ENCODE measurements at regions not wholly inside any gene's neighbourhood (a gene's known extent, or its start where the extent isn't known, plus 50 kb on each side); places are given as distances from the start of the nearest gene placed in this dataset.

DNA sequence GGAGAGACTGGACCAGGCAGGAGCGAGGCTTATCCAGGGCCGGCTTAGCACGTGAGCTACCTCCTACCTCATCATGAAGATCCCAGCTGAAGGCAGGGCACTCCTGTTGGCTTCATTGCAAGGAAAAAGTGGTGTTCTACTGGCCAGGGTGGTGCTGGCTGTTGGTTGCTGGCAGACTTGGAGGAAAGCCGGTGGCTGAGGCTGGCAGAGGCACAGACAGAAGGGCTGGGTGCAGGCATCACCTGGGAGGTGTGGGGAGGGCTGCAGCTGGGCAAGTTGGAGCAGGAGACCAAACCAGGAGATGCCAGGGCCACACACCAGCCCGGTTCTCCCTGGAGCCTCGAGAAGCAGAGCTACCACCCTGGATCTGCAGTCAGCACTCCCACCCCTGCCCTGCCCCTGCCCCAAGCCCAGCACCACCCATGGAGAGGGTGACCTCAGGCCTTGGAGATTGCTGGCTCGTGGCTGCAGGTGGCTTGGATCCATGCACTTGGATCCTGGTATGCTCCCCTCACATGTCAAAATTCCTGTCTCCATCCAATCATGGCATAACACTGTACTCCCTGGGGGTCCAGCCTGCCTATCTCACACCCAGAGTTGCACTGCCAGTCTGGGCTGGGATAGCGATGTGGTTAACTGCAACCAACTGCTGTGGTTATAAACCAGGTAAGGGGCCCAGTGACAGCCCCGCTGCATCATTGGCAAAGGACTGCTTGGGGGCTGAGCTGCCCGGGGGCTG lies 49.7 kb downstream of the GLI2 start:
- TF ChIP-seq, protein P1, sequence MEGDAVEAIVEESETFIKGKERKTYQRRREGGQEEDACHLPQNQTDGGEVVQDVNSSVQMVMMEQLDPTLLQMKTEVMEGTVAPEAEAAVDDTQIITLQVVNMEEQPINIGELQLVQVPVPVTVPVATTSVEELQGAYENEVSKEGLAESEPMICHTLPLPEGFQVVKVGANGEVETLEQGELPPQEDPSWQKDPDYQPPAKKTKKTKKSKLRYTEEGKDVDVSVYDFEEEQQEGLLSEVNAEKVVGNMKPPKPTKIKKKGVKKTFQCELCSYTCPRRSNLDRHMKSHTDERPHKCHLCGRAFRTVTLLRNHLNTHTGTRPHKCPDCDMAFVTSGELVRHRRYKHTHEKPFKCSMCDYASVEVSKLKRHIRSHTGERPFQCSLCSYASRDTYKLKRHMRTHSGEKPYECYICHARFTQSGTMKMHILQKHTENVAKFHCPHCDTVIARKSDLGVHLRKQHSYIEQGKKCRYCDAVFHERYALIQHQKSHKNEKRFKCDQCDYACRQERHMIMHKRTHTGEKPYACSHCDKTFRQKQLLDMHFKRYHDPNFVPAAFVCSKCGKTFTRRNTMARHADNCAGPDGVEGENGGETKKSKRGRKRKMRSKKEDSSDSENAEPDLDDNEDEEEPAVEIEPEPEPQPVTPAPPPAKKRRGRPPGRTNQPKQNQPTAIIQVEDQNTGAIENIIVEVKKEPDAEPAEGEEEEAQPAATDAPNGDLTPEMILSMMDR (IDR thresholded peaks at IDR 0.05) = no peak
- H3K27me3 ChIP-seq = peaks cover 21% of the 10 kb centered on the region
- no peaks in the 10 kb centered on the region for H3K4me1 ChIP-seq (ENCODE audit: control insufficient read depth in 1 of 2, insufficient read depth in 1 of 2, low read depth in 1 of 2, low read length in 1 of 2)
- no peaks in the 10 kb centered on the region for H3K9me3 ChIP-seq
- H3K27ac ChIP-seq = no peak overlapping the region
- H3K4me3 ChIP-seq (ENCODE audit: low read depth in 1 of 2, low read length in 1 of 2) = no peak overlapping the region
- H3K36me3 ChIP-seq = no peaks in the 10 kb centered on the region

DNA sequence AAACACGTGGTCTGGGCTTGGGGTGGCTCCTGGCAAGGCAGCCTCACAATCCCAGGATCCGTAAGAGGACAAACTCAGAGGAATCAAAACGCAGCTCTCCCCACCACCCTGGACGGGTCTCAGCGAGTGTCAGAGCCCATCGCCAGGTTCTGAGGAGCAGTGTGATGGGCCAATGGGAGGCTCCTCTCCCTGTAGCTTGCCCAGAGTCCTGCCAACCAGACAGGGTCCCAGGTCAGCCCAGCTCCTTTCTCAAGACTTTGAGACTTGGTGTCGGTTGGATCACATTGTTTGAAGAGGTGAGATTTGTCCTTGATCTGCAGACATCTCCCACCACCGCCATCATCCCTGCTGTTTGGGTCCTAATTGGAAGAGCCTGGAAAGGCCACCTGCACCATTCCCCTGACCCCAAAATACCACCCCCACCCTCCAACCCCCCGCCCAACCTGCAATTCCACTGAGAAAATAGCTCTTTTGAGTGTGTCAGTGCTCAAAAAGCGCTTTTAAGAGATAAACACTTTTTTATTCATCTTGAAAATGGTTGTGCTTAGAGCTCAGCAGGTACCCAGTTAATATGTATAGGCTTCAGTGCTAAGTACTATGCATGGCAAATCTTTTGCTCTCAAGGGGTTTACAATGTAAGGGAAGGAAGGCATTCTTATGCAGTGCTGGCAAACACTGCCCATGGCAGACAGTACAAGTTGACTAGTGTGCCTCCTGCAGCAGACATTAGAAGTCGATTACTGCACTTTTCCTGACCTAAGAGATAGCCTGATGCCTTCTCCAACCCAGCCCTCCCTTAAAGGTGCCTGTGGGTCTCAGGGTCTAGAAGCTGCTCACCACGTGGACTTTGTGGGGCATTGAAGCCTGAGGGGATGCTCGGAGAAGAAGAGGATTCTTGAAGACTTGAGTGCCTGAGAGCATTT lies 50.6 kb downstream of the GLI2 start:
- no peak overlapping the region for H3K27ac ChIP-seq
- peaks cover 21% of the 10 kb centered on the region for H3K27me3 ChIP-seq
- H3K4me3 ChIP-seq (ENCODE audit: low read depth in 1 of 2, low read length in 1 of 2) = no peak overlapping the region
- no peaks in the 10 kb centered on the region for H3K9me3 ChIP-seq
- H3K36me3 ChIP-seq = no peaks in the 10 kb centered on the region
- no peaks in the 10 kb centered on the region for H3K4me1 ChIP-seq (ENCODE audit: control insufficient read depth in 1 of 2, insufficient read depth in 1 of 2, low read depth in 1 of 2, low read length in 1 of 2)
- TF ChIP-seq, protein P1 (IDR thresholded peaks at IDR 0.05) = no peak

DNA sequence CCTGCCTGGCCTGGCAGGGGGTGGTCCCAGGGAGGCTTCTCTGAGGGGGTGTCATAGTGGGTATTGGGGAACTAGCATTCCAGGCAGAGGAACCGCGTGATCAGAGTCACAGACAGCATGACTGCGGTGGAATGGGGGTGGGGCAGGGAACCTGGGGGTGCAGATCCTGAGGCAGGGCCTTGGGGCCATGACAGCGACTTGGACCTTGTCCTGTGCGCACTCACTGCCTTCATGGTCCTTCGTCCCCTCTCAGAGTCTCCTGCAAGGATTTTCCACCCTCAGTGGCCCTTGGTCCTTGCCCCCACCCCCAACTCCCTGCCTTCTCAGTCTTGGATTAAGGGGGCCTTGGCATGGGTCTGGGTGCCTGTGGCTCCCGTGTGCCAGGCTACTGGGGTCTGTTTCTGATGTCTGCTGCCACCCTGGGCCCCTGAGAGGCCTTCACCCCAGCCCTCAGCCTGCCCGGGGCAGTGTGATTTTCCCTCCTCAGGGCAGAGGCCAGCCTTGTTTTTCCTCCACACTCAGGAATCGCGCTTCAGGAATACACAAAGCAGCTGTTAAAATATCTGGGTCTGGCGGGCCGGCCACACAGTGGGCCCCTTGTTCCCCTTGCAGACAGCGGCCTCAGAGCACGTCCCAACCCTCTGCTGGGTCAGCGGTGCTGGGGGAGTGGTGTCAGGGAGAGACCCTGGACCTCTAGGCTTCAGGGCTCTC lies 51.6 kb downstream of the GLI2 start:
- H3K27ac ChIP-seq = no peak overlapping the region
- H3K4me1 ChIP-seq (ENCODE audit: control insufficient read depth in 1 of 2, insufficient read depth in 1 of 2, low read depth in 1 of 2, low read length in 1 of 2) = no peaks in the 10 kb centered on the region
- TF ChIP-seq, protein P1 (IDR thresholded peaks at IDR 0.05) = no peak
- no peak overlapping the region for H3K4me3 ChIP-seq (ENCODE audit: low read depth in 1 of 2, low read length in 1 of 2)
- no peaks in the 10 kb centered on the region for H3K36me3 ChIP-seq
- no peaks in the 10 kb centered on the region for H3K9me3 ChIP-seq
- peaks cover 20% of the 10 kb centered on the region for H3K27me3 ChIP-seq

DNA sequence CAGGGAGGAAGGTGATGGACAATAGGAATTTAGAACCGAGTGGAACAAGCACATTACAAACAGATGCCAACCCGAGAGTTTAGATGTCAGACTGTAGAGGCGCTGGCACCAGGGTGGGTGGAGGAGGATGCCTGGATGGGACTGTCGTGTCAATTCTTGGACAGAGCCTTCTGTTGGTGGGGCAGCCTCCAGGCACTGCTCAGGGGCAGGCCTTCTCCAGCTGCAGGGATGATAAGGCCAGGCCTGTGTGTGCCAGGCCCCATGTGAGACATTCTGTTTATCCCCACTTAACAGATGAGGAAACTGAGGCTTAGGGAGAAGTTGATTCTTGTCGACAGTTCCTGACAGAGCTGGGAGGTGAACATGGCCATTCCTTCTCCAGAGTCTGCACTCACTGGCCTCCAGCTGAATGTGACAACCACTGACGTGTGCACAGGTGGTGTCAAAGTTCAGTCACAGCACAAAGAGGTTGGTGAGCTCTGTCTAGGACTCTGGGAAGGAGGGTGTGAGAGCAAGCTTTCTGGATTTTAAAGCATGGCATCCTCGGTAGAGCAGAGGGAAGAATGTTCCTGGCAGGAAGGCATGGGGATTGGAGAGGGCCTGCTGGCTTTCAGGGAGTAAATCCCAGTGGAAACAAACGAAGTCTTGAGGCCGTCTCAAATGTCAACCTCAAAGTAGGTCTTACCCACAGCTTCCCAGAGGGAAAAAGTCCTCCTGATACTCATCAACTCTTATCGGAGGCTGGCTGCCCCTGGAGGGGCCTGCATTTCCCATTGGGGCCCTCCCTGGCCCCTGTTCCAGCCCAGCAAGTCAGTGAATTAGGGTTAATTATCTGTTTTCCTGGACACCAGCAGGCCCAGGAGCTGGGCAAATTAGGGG lies 52.4 kb downstream of the GLI2 start:
- TF ChIP-seq, protein P1 (IDR thresholded peaks at IDR 0.05) = no peak
- H3K4me3 ChIP-seq (ENCODE audit: low read depth in 1 of 2, low read length in 1 of 2) = no peak overlapping the region
- no peaks in the 10 kb centered on the region for H3K4me1 ChIP-seq (ENCODE audit: control insufficient read depth in 1 of 2, insufficient read depth in 1 of 2, low read depth in 1 of 2, low read length in 1 of 2)
- peaks cover 12% of the 10 kb centered on the region for H3K27me3 ChIP-seq
- no peaks in the 10 kb centered on the region for H3K36me3 ChIP-seq
- no peaks in the 10 kb centered on the region for H3K9me3 ChIP-seq
- H3K27ac ChIP-seq = no peak overlapping the region
